Smooth muscle cell (in vitro differentiated cells): ENCODE measurements at regions not wholly inside any gene's neighbourhood (a gene's known extent, or its start where the extent isn't known, plus 50 kb on each side); places are given as distances from the start of the nearest gene placed in this dataset.

ENCODE experiments used
- DNase-seq: peaks from one replicate; lab custom pipeline; 2025; ENCODE audit not compliant: unreplicated experiment; lab: John Stamatoyannopoulos, UW
- H2AFZ ChIP-seq: fragments of 200-600 bp; sonication (generic); 2 replicates; pipeline ENCODE4 v1.6.0; 2016; ENCODE audit warnings: antibody characterized with exemption, low read depth, mild to moderate bottlenecking
- H3F3A ChIP-seq: fragments of 200-600 bp; sonication (generic); 2 replicates; pipeline ENCODE4 v1.6.0; 2017; ENCODE audit warnings: antibody characterized with exemption, low read depth
- H3K27ac ChIP-seq: fragments of 200-600 bp; sonication (generic); 2 replicates; pipeline ENCODE4 v1.5.1; 2016; ENCODE audit warnings: low read depth, mild to moderate bottlenecking
- H3K27me3 ChIP-seq: fragments of 200-600 bp; sonication (generic); 2 replicates; pipeline ENCODE4 v1.6.1; 2016; ENCODE audit warnings: low read depth, mild to moderate bottlenecking
- H3K36me3 ChIP-seq: fragments of 200-600 bp; sonication (generic); 2 replicates; pipeline ENCODE4 v1.5.1; 2016; ENCODE audit warnings: low read depth
- H3K4me1 ChIP-seq: fragments of 200-600 bp; sonication (generic); 2 replicates; pipeline ENCODE4 v1.5.1; 2016; ENCODE audit warnings: low read depth
- H3K4me2 ChIP-seq: fragments of 200-600 bp; sonication (generic); 2 replicates; pipeline ENCODE4 v1.6.0; 2016; ENCODE audit warnings: mild to moderate bottlenecking
- H3K4me3 ChIP-seq: fragments of 200-600 bp; sonication (generic); 2 replicates; pipeline ENCODE4 v1.5.1; 2016; ENCODE audit warnings: mild to moderate bottlenecking
- H3K79me2 ChIP-seq: fragments of 200-600 bp; sonication (generic); 2 replicates; pipeline ENCODE4 v1.6.0; 2016; ENCODE audit warnings: low read depth, mild to moderate bottlenecking
- H3K9ac ChIP-seq: fragments of 200-600 bp; sonication (generic); 2 replicates; pipeline ENCODE4 v1.6.0; 2016; ENCODE audit warnings: low read depth
- H3K9me3 ChIP-seq: fragments of 200-600 bp; sonication (generic); replicated peaks from 2 replicates; pipeline ENCODE4 v1.5.1; 2016; ENCODE audit warnings: low read depth
- H4K20me1 ChIP-seq: fragments of 200-600 bp; sonication (generic); 2 replicates; pipeline ENCODE4 v1.6.0; 2016; ENCODE audit warnings: low read depth
- WGBS: methylation state at CpG from one replicate; pipeline ENCODE4 v1.1.7; 2016; ENCODE audit warnings: low lambda C conversion rate; 5-methylcytosine and 5-hydroxymethylcytosine counted together
- TF ChIP-seq, protein P1 (sequence below): fragments of 200-600 bp; sonication (generic); IDR thresholded peaks from 2 replicates; pipeline ENCODE4 v1.5.1; 2017; ENCODE audit warnings: borderline replicate concordance, mild to moderate bottlenecking, antibody characterized with exemption; ENCODE audit not compliant: insufficient read depth, poor library complexity, severe bottlenecking

DNA sequence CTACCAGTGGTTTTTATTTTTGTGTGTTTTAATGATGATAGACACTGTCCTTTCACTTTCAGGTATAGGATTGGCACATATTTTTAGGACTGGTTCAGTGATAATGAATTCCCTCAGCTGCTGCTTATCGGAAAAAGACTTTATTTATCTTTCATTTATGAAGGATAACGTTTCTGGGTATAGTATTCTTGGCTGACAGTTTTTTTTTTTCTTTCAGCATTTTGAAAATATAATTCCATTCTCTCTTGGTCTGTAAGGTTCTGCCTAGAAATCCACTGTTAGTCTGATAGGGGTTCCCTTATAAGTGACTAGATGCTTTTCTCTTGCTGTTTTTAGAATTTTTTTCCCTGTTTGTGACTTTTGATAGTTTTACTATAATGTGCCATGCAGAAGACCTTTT, 313.1 kb downstream of the TENT5A start:
- no peak overlapping the region for H3K9ac ChIP-seq
- DNase-seq: no peak
- H2AFZ ChIP-seq: no peak overlapping the region
- peaks cover 6% of the 10 kb centered on the region for H3K36me3 ChIP-seq
- TF ChIP-seq, protein P1, sequence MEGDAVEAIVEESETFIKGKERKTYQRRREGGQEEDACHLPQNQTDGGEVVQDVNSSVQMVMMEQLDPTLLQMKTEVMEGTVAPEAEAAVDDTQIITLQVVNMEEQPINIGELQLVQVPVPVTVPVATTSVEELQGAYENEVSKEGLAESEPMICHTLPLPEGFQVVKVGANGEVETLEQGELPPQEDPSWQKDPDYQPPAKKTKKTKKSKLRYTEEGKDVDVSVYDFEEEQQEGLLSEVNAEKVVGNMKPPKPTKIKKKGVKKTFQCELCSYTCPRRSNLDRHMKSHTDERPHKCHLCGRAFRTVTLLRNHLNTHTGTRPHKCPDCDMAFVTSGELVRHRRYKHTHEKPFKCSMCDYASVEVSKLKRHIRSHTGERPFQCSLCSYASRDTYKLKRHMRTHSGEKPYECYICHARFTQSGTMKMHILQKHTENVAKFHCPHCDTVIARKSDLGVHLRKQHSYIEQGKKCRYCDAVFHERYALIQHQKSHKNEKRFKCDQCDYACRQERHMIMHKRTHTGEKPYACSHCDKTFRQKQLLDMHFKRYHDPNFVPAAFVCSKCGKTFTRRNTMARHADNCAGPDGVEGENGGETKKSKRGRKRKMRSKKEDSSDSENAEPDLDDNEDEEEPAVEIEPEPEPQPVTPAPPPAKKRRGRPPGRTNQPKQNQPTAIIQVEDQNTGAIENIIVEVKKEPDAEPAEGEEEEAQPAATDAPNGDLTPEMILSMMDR: no peak
- no peak overlapping the region for H3K27ac ChIP-seq
- no peaks in the 10 kb centered on the region for H3K79me2 ChIP-seq
- H3F3A ChIP-seq: no peaks in the 10 kb centered on the region
- H3K27me3 ChIP-seq: no peaks in the 10 kb centered on the region
- H3K4me3 ChIP-seq: no peak overlapping the region
- no peak overlapping the region for H3K4me2 ChIP-seq
- H4K20me1 ChIP-seq: no peaks in the 10 kb centered on the region
- no peaks in the 10 kb centered on the region for H3K4me1 ChIP-seq
- H3K9me3 ChIP-seq: peaks cover 17% of the 10 kb centered on the region
- 98% methylated on average over 2 of the region's 2 CpGs for WGBS

- TF ChIP-seq, protein P1: no peak
- 76% methylated on average over 1 of the region's 1 CpG for WGBS
These were observed 315.5 kb downstream of the TENT5A start for GRCh38 chr6:81436990-81437389.

DNA sequence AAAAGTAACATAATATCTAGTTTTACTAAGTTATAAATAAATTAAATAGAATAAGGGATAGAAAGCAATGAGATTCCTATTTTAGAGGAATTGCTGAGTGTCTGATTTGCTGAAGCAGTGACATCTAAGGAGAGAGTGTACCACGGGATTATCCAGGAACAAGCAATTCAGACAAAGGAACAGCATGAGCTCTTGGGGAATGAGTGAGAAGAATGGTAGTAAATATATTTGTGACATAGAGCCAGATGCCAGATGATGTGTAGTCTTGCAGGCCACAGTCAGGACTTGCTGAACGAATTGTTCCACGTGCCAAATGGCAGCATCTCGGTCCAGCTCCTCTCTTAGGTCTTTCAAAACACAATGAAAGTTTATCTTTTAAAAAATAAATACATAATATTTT, 339.2 kb downstream of the TENT5A start:
- no peak for DNase-seq
- no peaks in the 10 kb centered on the region for H3F3A ChIP-seq
- no peak overlapping the region for H3K4me2 ChIP-seq
- no peaks in the 10 kb centered on the region for H3K9me3 ChIP-seq
- no peaks in the 10 kb centered on the region for H3K4me1 ChIP-seq
- H4K20me1 ChIP-seq: no peaks in the 10 kb centered on the region
- H3K27ac ChIP-seq: no peak overlapping the region
- 89% methylated on average over 4 of the region's 4 CpGs for WGBS
- H3K9ac ChIP-seq: no peak overlapping the region
- H3K4me3 ChIP-seq: no peak overlapping the region
- no peak overlapping the region for H2AFZ ChIP-seq
- no peaks in the 10 kb centered on the region for H3K27me3 ChIP-seq
- TF ChIP-seq, protein P1: no peak
- no peaks in the 10 kb centered on the region for H3K36me3 ChIP-seq
- H3K79me2 ChIP-seq: no peaks in the 10 kb centered on the region

More at GRCh38 chr6:81436990-81437389, 315.5 kb downstream of the TENT5A start:
- Histone ChIP-seq H3K4me3 (no peak overlapping the region), H3K27ac (no peak overlapping the region), H4K20me1 (no peaks in the 10 kb centered on the region), H3K36me3 (peaks cover 6% of the 10 kb centered on the region), H2AFZ (no peak overlapping the region), H3K9me3 (peaks cover 17% of the 10 kb centered on the region), H3K4me2 (no peak overlapping the region), H3F3A (no peaks in the 10 kb centered on the region), H3K4me1 (no peaks in the 10 kb centered on the region), H3K9ac (no peak overlapping the region), H3K27me3 (no peaks in the 10 kb centered on the region), H3K79me2 (no peaks in the 10 kb centered on the region)
- DNase-seq: no peak

- peak overlapping the region; percentile 73 for H3K4me2 ChIP-seq
- DNase-seq: no peak
These were observed 350.4 kb downstream of the TENT5A start for GRCh38 chr6:81401970-81402690.

More at GRCh38 chr6:81401970-81402690, 350.4 kb downstream of the TENT5A start:
- Histone ChIP-seq H3K9me3 (no peaks in the 10 kb centered on the region), H3K4me1 (no peaks in the 10 kb centered on the region), H2AFZ (no peak overlapping the region), H3K79me2 (no peaks in the 10 kb centered on the region), H3K9ac (no peak overlapping the region), H3K27ac (peak overlapping the region; percentile 78), H3K36me3 (no peaks in the 10 kb centered on the region), H4K20me1 (no peaks in the 10 kb centered on the region), H3K4me3 (no peak overlapping the region), H3F3A (peaks cover 4% of the 10 kb centered on the region), H3K27me3 (no peaks in the 10 kb centered on the region)
- WGBS: 71% methylated on average over 3 of the region's 3 CpGs
- TF ChIP-seq, protein P1: no peak
